HPDE6-E6E7 (cell line): ENCODE measurements at regions not wholly inside any gene's neighbourhood (a gene's known extent, or its start where the extent isn't known, plus 50 kb on each side); places are given as distances from the start of the nearest gene placed in this dataset.

Experiments used
- DNase-seq: peaks from one replicate; pipeline ENCODE4 v3.0.0; 2011; ENCODE audit warnings: missing footprints; ENCODE audit errors: extremely low spot score

DNA sequence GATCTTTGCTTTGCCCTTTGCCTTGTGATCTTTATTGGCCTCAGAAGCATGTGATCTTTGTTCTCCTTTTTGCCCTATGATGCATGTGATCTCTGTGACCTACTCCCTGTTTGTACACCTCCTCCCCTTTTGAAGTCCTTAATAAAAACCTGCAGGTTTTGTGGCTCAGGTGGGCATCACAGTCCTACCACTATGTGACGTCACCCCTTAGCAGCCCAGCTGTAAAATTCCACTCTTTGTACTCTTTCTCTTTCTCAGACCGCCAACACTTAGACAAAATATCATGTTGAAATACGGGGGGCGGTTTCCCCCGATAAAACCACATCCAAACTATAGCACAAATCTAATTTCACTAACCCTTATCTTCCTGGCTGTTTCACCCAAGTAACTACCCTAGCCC is 76.7 kb upstream of the RAPGEF4 start:
- no peak for DNase-seq

DNA sequence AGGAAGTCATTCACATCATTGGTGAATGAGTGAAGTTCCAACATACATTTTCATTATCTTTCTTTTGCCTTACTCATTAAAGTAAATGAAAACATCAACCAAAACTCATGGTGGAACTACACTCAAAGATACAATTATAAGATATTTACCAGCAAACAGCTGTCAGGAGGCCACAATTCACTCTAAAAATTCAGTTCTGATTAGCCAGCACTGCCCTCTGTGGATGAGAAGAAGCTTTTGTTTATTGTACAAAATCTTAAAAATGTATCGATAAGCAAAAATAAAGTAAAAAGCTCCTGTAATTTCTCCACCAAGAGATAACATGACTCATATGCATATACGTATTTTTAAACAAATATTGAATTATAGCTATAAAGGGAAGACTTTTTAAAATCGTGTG is 73.5 kb upstream of the RAPGEF4 start:
- DNase-seq: no peak

DNA sequence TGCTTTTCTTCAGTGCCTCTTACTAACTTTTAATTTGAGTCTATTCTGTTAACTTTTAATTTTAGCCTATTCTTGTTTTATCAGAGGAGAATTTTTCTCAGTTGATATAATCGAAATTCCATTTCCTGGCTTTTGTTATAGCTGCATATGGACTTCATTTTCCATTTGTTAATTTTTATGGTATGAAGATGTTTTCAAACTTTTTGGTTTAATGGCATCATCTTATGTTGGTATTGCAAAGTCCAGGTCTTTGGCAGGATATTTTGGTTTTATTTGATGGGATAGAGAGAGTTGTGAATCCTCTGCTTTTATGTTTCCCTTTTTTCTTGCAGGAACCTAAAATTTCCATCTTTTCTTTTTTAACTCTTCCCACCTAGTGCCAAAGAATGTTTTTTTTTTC is 70.9 kb upstream of the RAPGEF4 start:
- DNase-seq: no peak

DNA sequence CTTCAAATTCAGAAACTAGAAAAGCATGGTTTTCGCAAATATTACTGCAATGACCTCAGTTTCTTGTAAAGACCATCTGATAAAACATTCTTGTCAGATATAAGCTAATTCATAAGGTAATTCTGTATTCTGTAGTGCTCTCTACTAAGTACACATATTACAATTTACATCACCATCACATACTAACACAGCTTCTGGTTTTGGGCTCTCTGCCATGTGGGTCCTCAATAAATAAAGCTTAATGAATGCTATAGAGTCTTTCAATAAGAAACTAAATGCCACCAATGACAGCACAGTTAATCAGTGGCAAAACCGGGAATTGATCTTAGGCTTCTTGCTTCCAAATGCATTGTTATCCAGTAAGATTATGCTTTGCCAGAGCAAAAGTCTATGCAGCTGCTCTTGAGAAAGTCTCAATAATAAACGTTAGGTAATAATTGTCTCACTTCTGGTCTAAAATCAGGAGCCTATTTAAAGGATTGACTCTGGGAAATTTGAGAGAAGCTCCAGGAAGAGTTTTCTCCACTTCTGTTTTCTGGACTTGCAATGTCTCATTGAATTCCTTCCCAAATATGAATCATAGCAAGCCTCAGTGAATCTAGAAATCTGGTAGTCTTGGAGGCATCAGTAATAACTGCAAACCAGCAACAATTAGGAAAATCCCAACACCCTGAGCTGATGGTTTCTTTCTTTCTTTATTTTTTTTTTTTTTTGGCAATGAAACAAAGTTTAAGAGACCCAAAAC is 67.9 kb upstream of the RAPGEF4 start:
- no peak for DNase-seq

DNA sequence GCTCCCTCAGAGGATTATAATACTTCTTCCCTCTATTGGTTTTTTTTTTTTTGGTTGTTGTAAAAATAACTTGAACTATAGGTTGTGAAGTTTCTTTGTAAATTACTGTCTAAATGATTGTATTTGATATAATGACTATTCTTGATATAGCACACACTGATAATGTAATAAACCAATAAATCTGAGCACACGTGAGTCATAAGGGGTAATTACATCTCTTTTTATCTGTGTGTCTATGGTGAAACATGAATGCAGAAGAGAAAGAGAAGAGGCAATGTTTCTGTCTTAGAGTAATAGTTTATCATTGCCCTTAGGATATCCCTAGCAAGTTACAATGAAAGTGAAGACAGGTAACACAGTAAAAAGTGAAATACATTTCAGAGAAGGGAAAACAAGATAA is 64.1 kb upstream of the RAPGEF4 start:
- DNase-seq: no peak

DNA sequence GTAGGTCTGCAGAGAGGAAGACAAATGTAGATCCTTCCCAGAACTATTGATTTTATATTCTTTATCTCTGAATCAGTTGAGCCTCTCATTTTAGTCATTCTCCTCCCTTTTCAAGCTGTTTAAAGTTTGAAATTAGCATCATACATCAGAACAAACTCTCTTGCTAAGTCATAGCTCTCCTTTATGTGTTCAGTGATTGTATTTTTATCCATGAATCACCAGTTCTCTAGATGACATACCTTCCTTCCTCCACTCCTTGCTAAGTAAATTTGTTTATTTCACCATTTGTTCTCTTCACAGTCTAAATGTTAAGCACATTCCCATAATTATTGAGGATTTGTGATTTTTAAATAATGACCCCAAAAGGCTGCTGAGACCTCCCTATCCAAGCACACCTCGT is 63.5 kb upstream of the RAPGEF4 start:
- DNase-seq: no peak

DNA sequence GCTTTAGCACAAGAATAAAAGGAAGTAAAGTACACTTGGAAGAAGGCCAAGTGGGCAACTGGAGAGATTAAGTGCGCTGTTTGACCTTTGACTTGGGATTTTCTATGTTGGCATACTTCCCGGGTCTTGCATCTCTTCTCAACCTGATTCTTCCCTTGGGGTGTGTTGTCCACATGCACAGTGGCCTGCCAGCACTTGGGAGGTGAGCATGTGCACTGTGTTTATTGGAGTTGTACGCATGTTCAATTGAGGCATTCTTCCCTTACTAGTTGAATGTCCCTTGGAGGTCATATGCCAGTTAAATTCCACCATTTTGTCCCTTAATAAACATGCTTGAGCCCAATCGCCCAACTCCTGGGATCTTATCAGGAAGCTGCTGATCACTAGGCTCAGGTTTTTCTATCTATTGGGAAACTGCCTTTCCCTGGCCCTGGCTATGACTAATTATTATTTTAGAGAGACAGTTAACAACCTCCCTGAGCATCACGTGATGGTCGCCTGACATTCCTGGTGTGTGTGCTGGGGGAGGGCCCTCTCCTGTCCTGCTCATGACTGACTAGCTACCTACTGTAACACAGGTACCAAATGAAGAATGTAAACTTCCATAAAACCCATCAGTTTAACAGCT is 62.5 kb upstream of the RAPGEF4 start:
- peak; percentile 49 for DNase-seq

DNA sequence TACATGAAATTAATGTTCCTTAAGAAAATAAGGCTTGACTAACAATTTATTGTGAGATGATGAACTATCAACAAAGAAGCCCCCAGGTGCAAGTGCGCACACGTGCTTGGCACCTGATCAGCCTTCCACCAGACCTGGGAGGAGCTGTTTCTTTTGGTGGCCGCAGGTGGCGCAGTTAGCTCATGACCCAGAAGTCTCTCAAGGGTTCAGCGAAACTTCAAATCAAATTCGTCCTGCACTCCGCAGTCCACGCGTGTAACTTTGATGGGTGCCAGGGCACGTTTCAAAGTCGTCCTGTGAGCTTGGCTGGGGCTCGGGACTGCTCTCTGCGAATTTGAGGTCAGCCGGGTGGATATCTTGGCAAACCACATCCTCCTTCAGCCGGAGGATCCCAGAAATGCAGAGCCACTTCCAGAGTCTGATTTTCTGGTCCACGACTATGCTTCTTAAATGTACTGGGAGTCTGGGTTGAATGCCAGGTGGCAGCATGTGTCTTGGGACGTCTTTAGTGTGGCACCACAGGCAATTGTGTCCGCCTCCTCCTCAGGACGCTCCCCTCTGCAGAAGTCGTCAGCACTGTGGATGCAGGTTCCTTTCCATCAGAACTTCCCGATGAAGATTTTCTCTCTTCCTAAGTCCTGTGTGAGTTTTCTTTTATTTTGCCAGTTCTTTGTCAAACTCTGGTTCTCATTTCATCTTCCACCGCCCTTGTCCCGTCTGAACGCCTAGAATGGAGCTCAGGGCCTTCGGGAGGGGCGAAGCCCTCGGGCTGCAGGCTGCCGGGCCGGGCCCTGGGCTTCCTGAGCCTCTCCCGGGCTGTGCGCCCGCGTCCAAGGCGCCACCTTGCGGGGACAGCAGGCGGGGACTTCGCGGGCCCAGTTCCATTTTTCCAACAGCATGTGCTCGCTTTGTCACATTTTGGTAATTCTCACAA is 61.3 kb upstream of the RAPGEF4 start:
- DNase-seq: no peak

DNA sequence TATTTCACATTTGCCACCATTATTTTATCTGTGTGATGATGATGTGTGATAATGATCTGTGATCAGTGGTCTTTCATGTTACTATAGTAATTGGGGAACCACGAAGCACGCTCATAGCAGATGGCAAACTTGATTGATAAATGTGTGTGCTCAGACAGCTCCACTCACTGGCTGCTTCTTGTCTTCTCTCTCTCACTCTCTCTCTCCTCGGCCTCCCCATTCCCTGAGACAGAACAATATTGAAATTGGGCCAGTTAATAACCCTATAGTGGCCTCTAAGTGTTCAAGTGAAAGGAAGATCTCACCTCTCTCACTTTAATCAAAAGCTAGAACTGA is 60.7 kb upstream of the RAPGEF4 start:
- DNase-seq: no peak

DNA sequence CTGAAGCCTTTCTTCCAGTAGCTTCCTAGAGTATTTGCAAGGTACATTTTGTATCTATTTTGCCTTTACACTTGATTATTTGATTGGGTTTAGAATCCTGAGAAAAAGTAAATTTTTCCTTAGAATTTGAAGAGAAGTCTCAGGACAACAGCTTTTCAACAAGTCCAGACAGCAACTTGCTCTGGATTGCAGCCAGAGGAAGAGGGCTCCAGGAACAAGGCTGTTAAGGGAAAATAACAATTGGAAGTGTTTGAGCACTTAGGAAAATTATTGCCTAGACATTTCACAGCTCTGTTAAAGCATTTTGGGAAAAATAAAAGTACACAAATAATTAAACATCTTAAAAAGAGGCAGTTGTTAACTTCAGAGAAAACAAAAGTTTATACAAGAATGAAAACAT is 58.3 kb upstream of the RAPGEF4 start:
- DNase-seq: no peak

DNA sequence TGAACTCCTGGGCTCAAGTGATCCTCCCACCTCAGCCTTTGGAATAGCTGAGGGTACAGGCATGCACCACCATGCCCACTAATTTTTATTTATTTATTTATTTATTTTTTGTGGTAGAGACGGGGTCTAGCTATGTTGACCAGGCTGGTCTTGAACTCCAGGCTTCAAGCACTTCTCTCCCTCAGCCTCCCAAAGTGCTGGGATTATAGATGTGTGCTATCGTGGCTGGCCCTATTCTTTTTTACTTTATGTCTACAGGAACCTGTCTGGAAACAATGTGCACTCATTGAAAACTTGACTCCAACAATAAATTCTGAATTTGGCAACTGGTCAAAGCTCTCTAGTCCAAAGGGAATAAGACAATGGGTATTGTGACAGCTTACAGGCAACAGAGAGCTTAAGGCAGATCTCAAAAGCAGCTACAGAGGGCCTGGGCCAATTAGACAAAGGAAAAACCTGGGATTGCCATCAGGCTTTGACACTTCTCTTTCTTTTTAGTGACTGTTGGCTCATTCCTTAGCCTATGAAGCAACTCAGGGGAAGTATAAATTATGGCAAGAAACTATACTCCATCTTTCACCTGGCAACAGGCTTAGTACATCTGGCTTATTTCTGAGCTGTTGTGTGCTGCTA is 55.1 kb upstream of the RAPGEF4 start:
- DNase-seq: no peak

DNA sequence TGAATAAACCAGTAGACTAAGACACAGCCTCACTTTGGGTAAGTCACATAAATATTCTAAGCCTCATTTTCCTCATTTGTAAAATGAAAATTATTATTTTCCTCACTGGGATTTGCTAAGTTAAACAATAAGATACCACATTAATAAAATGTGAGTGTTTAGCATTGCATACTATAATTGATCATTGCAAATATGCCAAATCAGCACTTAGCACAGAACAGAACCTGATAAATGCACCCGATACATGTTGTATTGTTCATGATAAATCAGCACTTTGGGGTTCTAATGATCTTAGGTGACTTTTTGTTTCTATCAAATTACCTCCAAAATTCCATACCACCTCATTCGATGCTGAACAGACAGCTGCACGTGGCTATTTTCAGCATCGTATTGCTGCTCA is 50.2 kb upstream of the RAPGEF4 start:
- DNase-seq: no peak
